ENCODE measurements at regions not wholly inside any gene's neighbourhood (a gene's known extent, or its start where the extent isn't known, plus 50 kb on each side); places are given as distances from the start of the nearest gene placed in this dataset.

DNA sequence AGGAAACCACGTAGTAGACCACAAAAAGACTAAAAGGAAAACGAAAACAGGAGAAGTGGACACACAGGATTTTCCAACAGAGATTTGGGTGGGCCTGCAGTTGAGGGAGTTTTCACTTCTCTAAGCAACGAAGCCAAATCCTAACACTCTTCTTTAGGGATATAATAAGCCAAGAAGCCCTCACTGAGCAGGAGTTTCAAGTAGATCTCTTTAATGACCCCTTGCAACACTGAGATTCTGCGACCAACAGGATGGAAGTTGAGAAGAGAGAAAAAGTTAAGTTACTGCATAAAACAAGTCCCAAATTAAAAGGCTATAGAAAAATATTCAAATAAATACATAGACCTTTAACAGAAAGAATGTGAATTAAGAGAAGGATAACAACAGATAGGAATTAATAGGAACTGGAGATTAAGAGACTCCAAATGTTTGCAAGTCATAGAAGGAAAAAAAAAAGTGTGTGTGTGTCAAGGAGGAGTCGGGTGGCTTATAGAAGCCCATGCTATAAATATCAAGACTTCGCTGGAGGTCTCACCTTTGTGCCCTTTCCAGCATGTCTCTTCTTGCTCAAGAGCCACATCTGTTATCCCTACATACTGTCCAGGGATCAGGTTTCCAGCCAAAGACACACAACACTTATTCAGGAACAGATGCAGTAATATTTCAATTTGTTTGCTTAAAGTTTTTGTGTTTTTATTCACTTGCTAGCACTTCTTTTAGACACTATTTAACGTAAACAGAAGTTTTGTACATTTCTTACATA, 69.4 kb upstream of the ARHGAP28 start:
- DNase-seq: no peak

DNA sequence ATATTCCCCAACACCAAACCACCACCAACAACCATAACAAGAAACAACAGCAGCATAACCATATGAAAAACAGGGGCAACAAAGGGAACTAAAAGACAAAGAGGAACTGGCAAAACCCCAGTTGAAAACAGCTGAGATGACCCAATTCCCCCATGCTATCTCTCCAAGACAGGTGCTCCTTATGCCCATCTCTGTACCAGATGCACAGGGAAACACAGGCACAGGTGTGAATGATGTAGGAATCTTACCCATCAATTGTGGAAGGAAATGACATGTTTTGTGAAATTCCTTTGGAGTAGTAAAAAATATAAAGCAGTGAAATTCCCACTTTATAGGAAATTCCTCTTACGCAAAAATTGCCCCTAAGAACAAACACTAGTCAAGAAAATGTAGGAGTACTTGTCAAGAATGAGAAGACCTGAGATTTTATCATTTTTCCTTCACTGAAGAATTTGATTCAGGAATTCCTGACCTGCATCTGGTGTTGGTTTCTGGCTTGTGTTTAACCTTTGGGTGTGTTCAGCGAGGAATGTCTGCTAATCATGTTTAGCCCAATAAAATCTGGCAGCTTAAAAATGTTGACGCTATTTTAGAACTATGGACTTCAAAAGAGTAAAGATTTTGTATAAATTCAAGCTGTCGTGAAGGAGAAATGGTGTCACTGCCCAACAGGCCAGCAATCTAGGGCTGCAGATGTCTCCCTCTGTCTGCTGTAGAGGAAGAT, 67.7 kb upstream of the ARHGAP28 start:
- no peak for DNase-seq

DNA sequence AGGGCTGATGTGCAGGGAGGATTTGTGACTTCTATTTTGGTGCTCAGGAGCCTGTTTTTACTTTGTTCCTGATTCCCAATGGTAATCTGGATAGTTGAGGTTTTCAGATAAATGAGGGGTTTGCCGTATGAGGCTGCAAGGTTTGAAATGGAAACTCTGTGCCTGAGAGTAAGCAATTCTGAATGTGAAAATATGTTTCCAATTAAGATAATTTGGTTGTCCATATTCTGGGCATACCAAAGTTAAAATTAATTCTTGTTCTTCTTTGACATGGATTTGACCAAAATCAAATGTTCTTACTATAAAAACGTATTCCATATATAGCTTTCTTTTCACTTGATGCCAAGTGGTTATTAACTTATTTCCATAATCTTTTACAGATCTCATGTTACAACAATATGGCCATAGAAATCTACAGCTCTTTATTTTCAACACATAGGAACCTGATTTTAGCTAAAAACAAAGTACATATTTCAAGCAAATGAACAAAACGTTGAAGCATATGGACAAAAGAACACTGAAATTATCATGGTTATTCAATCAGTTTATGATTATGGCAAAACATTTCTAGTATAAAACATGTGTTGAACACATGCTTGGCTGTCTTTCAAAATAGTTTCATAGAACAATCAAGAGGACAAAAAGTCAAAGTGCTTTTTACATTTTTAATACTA, 63.4 kb upstream of the ARHGAP28 start:
- no peak for DNase-seq

DNA sequence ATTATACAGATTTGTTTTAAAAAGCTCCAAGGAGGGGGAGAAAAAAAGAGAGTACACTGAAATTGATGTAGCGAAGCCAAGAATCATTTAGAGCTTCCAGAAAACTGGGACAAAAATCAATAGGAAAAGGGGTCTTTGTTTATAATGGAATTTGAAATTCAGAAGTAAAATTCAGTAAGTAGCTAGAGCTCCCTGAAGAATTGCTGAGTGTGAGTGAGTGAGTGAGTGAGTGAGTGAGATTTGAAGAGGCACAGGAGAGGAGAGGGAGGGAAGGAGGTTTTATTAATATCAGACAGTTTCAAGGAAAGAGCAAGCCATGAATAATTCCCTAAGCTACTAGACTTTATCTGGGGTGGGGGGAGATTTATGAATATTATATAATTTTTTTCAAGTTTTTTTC, 60.7 kb upstream of the ARHGAP28 start:
- DNase-seq: no peak

- DNase-seq: no peak
Observed at GRCh38 chr18:6672821-6673308, 56.7 kb upstream of the ARHGAP28 start.

GRCh38 chr18:6677086-6677485, 52.4 kb upstream of the ARHGAP28 start:
- DNase-seq: no peak

GRCh38 chr18:6679201-6679600, 50.3 kb upstream of the ARHGAP28 start:
- DNase-seq: no peak

Data from hippocampal formation (tissue), 2 donors.